NCI-H524 (cell line): ENCODE measurements at regions not wholly inside any gene's neighbourhood (a gene's known extent, or its start where the extent isn't known, plus 50 kb on each side); places are given as distances from the start of the nearest gene placed in this dataset.
A peak's percentile ranks its signal among the peaks of the same experiment; 100 is the strongest.
"Not testable (repeated sequence)": the region's sequence is repeated elsewhere in the genome, so short reads cannot be mapped to it uniquely, and the experiment has no call there.

ENCODE experiments used
- DNase-seq, 2 experiments: peaks; one replicate each; lab custom pipeline; 2025; lab: John Stamatoyannopoulos, UW

DNA sequence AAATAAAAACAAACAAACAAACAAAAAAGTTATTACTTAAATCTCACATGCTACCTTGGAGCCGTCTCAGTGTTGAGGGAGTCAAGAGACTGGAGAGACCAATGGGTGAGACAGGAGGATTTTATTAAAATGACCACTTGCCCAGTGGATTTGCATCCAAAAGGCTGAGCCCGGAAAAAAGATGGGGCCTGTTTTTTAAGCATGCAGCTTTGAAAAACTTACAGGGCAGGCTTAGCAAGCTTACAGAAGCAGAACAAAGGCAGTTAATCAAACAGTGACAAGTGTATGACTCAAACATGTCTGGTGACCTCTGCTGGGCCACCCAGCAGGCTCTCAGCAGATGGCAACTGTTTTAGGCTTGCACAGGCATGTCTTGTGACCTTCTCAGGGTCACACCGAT, 82.5 kb downstream of the POTEH start:
- not testable (repeated sequence) for DNase-seq

GRCh38 chr22:15775118-15775517, 85.3 kb downstream of the POTEH start:
- DNase-seq, result not testable (repeated sequence)

- peak; percentile 27 to 44 for DNase-seq
These were observed 86.1 kb downstream of the POTEH start for GRCh38 chr22:15775670-15776669.

- not testable (repeated sequence) for DNase-seq
These were observed 86.9 kb downstream of the POTEH start for GRCh38 chr22:15776727-15777126.

DNA sequence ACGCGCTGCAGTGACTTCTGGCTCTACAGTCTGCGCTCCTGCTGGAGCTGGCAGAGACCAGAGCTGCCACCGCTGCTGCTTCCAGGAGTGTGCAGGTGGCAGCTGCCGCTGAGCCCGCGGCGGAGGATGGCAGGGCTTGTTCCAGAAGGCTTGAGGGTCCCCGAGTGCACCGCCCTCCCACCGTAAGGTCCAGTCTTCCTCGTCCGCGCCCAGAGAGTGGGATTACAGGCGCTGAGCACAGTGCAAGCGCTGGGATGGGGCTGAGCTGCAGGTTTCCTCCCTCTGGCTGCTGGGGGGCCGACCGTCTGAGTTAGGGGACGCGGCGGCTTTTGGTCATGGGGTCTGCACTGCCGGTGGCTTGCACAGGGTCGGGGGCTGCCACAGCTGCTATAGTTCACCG, 87.3 kb downstream of the POTEH start:
- DNase-seq, result not testable (repeated sequence)

DNA sequence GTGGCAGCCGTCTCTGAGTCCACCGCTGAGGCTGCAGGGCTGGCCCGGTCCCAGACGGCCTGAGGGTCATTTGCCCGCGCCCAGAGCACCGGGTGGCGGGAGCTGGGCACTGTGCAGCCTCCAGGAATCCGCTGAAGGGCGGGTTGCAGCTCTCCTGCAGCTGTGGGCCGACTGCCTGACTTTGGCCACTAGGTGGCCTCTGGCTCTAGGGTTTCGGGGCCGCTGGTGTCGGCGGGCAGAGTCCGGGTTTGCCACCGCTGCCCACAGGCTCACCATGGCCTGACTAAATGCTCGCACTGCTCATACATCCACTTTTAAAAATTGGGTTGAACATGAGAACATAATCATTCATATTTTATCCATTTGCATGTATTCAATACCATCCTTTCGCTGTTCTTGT, 87.7 kb downstream of the POTEH start:
- DNase-seq, result not testable (repeated sequence)

DNA sequence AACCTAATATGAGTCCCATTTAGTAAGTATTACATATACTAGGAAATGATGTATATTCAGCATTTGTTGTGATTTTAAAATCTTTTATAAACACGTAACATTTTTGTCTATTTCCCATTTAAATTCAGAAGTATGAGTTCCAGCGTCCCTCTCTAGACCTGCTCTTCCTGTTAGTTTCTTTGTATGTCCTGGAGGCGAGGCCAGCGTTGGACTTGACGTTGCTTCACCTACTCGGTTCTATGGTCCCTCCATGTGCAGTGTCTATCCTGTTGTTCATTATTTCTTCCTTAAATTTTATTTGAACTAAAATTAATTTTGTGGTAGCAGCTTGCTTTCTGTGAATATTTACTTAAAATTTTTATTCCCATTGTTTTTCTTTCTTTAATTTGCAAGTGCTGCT, 88.5 kb downstream of the POTEH start:
- not testable (repeated sequence) for DNase-seq

DNA sequence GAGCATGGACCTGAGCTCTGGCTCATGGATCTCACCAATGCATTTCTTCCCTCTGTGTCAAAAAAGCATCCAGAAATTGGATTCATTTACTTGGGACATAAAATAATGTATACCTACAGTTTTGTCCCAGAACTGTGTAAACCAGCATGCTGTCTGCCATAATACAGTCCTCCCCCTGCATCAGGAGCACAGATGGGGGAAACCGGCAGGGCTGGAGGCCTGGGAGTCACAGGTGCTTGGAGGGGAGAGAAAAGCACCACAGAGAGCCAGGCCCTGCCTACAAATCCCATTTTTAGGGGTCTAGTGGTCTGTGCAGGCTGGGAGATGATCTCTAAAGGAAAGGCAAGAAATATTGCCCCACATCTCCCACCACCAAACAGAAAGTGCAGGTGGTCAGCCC, 91.8 kb downstream of the POTEH start:
- DNase-seq, result not testable (repeated sequence)

GRCh38 chr22:15782933-15783332, 93.1 kb downstream of the POTEH start:
- DNase-seq, result not testable (repeated sequence)

- not testable (repeated sequence) for DNase-seq
These were observed 94.7 kb downstream of the POTEH start for GRCh38 chr22:15784383-15785085.

- DNase-seq, result not testable (repeated sequence)
These were observed 97.3 kb downstream of the POTEH start for GRCh38 chr22:15786942-15787733.

DNA sequence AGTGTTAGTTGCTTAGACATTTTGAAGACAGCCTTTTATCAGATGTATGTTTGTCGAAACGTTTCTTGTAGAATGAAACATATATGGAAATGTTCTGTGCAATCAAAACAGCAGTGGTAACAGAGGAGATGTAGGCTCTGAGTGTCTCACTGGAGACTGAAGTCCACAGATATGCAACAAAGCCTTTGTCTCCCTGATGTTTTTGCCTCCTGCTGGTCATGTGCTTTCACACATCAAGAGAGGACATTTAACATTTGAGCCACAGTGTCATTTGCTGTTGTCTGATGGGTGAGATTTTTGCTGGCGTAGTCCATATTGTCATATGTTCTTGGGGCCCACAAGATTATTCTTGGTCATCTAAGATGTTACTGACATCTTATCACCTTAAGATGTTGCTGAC, 101.7 kb downstream of the POTEH start:
- DNase-seq, result not testable (repeated sequence)

GRCh38 chr22:15799935-15800334, 110.1 kb downstream of the POTEH start:
- DNase-seq, result not testable (repeated sequence)

DNA sequence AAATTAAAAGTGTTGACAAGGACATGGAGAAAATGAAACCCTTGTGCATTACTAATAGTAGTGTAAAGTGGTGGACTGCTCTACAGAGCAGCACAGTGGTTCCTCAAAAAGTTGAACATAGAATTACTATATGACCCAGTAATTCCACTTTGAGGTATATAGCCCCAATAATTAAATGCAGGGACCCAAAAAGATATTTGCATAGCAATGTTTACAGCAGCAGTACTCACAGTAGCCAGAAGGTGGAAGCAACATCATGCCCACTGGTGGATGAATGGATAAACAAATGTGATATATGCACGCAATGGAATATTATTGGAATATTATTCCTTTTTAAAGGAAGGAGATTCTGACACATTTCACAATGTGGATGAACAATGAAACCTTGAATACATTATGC, 121.3 kb downstream of the POTEH start:
- DNase-seq, result not testable (repeated sequence)

DNA sequence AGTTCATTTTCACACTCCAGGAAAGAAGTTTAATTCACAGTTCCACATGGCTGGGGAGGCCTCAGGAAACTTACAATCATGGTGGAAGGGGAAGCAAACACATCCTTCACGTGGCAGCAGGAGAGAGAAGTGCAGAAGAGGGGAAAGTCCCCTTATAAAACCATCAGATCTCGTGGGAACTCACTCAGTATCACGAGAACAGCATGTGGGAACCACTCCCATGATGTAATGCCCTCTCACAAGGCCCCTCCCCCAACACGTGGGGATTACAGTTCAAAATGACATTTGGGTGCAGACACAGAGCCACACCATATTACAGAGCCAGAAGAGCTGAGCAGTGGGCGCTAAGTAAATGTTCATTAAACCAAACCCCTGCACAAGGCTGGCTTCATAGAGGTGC, 126.0 kb downstream of the POTEH start:
- not testable (repeated sequence) for DNase-seq

DNA sequence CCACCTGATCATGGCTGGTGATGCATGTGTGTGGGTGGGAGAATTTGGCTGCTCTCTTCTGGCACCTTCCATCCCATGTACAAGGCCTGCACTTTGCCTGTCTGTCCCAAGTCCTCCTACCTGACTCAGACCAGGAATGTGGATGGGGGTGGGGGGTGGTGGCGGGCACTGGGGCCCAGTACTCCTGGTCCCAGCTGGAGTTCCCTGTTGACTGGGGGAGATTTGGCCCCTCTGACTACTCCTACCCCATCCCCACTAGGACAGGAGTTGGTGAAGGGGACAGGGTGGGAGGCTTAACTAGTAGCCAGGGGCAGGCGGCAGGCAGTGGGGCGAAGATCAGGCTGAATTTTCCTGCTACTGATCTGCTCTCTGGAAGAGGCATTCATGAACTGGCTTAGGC, 126.6 kb downstream of the POTEH start:
- DNase-seq, result not testable (repeated sequence)

DNA sequence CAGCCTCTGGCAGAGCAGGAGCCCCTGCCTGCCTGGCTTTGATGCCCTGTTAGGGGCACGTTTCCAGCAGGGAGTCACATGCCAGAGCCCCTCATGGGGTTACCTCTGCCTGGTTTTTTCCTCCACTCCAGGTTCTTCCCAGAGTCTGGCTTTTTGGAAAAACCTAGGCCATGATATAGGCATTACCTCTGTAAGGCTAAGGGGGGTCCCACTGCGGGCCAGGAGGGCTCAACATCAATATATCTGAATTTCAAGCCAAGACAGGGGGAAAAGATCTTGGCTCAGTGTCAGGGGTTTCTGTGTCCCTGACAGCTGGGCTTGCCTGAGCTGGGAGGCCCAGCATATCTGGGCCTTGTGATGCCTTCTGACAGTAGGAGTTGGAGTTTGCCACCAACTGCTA, 127.4 kb downstream of the POTEH start:
- not testable (repeated sequence) for DNase-seq

- not testable (repeated sequence) for DNase-seq
These were observed 130.1 kb downstream of the POTEH start for GRCh38 chr22:15819886-15820285.

DNA sequence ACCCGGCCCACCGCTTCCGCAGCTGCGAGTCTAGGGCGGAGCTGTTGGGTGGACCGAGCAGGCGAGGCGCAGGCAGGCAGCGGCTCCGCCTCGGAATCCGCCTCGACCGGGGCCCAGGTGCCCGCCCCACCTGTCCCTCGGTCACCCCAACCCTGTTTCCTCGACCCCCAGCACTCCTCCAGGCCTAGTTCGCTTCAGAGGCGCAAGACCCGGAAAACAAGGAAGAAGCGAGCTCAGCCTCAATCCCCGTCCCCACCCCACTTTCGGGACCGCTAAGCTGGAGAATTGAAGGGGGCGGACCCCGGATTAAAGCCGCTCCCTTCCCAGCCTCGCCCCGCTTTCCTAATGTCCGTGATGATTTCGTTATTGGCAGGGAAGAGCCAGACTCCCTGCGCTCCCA, 131.3 kb downstream of the POTEH start:
- DNase-seq, result not testable (repeated sequence)

GRCh38 chr22:15822001-15822400, 132.2 kb downstream of the POTEH start:
- not testable (repeated sequence) for DNase-seq

GRCh38 chr22:15823178-15823577, 133.4 kb downstream of the POTEH start:
- not testable (repeated sequence) for DNase-seq

- DNase-seq, result not testable (repeated sequence)
These were observed 142.4 kb downstream of the POTEH start for GRCh38 chr22:15832235-15832634.
